ENCODE measurements at regions not wholly inside any gene's neighbourhood (a gene's known extent, or its start where the extent isn't known, plus 50 kb on each side); places are given as distances from the start of the nearest gene placed in this dataset.

DNA sequence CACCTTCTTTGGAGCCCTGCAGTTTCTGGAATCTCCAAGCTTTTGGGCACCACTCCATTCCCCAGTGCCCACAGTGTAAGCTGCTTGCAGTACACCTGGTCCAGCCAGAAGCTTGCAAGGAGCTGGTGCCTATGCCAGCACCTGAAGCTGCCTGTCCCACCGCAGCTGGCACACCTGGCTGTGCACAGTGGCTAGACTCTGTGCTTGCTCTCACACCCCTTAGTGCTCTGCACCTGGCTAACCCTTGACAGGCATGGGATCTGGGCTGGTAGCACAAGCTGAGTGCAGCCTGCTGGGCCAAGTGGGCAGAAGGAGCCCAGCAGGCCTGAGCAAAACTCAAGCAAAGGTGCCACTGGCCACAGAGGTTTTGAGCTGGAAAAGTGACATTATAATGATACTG, 183.8 kb upstream of the MC4R start:
- no peak for DNase-seq

DNA sequence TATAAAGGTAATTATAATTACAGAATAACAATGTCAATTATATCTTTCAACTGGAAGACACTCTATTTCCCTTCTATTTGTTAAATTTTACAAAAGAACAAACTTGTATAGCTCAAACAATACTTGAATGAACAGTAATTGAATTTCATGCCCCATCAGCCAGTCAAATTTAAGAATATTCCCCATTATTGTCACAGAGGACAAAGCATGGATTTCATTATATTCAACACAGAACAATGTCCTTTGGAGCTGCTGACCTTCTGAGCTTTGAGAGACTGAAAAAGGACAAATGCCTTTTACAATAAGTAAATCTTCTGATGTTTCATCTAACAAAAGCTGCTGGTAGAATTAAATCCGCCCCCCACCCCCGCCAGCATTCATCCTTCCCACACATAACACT, 187.5 kb upstream of the MC4R start:
- DNase-seq: no peak

DNA sequence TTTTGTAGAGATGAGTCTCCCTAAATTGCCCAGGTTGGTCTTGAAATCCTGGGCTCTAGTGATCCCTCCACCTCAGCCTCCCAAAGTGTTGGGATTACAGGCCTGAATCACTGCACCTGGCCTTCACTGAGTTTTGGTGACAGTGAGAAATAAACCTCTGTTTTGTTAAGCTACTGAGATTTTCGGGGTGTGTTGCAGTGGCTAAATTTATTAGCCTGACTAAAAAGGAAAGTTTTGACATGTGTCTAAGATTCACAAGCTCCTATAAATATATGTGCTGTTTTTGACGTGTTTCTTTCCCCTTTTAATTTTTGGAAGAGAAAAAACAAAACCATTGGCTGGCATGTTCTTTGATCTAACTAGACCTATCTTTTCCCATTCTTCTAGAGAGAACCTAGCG, 190.5 kb upstream of the MC4R start:
- no peak for DNase-seq

DNA sequence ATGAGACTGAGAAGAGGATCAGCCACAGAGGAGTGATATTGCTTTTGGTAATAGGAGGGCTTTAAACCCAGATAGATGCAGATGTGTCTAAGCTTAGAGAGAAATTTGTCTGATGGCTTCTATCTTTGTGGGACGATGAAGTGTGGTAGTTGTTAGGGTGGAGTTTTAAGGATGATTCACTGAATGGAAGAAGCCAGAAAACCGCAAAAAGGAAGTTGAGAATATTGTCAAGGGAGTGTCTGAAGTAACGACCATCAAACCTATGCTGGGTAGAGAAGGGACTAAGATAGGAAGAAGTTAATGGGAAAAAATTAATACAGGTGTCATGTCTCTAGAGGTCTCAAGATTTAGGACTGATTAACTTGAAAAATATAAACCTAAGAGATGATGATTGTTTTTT, 195.6 kb upstream of the MC4R start:
- DNase-seq: no peak

DNA sequence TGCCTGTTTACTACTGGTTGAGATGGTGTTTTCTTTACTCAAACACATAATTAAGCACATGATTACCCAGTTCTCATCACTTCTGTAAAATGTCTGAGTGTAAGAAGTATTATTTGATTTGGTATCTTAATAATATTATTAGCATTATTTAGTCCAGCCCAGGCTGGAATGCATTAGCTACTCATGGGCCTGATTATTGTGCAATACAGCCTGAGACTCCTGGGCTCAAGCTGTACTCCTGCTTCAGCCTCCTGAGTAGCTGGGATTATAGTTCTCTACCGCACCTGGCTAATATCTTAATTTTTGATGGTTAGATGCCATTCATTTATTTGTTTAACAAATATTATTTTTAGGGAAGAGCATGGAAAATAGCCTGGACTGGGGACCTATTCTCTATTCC, 197.6 kb upstream of the MC4R start:
- DNase-seq: no peak

DNA sequence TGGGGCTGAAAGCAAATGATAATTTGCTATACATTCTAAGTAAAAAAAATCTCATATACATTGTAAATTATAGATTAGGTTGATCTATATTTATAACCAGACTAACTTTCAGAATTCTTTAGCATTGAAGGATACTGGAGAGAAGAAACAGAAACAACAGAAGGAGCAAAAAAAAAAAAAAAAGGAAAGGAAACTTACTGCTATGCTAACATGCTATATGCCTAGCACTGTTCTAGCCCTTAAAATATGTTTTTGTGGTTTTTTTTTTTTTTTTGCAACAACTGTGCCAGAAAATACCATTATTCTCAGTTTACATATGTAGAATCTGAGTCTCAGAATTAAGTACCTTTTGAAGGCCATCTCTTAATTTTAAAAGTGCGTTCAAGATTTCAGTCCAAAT, 204.9 kb upstream of the MC4R start:
- no peak for DNase-seq

DNA sequence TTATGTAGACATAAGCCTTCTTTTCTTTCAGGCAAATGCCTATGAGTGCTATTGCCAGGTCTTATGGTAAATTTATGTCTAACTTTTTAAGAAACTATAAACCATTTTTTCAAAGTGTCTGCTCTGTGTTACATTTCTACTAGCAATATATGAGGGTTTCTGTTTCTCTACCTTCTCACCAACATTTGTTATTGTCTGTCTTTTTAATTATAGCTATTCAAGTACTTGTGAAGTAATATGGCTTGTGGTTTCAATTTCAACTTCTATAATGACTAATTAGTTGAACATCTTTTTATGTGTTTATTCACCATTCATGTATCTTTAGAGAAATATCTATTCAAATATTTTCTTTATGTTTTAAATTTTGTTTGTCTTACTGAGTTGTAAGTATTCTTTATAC, 213.1 kb upstream of the MC4R start:
- no peak for DNase-seq

DNA sequence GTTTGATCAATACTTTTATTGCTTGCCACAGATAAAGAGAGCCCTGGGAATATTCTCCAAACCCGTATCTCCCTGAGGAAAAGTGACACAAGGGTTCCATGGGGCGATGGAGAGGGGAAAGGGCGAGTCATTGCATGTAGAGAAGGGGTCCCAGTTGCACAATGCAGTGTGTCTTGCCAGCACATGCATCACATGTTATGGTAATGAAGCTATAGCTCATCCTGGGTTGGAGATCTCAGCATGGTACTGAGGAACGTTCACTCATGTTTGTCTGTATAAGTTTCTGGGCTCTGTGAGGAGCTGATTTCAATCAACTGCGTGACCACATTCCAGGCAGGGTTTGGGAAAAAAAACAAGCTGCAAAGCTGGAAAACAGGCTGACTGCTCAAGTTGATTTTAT, 220.7 kb upstream of the MC4R start:
- DNase-seq: no peak

DNA sequence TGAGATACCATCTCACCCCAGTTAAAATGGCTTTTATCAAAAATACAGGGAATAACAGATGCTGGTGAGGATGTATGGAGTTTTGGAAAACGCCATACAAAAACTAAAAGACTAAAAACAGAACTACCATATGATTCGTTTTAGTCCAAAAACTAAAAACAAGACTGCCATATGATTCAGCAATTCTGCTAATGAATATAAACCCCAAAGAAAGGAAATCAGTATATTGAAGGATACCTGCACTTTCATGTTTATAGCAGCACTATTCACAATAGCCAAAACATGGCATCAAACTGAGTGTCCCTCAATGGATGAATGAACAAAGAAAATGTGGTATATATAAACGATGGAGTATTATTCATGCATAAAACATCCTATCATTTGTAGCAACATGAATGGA, 224.4 kb upstream of the MC4R start:
- no peak for DNase-seq

DNA sequence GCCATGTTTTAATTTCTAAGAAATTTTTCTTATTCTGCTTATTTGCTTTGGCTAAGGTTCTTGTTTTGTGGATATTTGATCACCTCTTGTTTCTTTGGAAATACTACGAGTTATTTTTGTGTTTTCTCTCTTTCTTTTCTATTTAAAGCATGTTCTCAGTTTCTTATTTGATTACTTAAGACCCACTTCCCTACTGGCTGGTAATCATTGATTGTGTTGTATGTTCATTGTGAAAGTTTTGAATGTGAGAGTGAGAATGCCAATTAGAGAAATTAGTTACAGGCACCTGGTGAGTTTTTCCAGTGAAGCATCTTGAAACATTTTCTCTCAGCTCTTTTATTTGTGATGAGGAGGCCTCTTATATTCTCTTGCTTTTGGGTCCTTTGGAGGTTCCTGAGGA, 226.7 kb upstream of the MC4R start:
- DNase-seq: no peak

DNA sequence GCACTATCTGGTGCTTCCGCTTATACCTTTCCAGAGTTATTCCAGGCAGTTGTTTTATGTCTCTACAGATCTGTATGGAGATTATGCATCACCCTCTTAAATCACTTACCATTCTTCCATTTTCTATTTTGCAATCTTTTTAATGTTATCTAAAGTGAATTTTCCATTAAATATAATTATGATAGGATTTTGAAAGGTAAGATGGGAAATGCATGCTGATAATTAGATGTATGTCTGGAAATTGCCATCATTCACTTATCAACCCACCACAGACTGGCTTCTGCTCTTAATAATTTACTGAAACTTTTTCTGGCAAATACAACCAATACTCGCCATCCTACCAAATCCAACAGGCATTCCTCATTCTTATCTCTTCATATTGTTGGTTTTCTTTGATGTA, 227.4 kb upstream of the MC4R start:
- no peak for DNase-seq

DNA sequence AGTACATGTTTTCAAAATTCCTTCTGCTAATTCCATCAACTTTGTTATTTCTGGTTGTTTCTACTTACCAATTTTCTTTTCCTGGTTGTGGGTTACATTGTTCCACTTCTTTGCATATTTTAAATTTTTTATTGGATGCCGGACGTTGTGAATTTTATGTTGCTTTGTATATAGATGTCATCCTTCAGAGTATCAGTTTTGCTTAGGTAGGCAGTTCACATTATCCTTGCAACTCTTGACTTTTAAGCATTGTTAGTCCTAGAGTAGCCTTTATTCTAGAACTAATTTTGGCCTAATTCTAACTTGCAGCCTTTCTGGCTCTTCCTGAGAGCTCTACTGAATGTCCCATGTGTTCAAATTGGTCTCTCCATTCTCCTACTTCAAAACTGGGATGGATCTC, 228.7 kb upstream of the MC4R start:
- DNase-seq: no peak

DNA sequence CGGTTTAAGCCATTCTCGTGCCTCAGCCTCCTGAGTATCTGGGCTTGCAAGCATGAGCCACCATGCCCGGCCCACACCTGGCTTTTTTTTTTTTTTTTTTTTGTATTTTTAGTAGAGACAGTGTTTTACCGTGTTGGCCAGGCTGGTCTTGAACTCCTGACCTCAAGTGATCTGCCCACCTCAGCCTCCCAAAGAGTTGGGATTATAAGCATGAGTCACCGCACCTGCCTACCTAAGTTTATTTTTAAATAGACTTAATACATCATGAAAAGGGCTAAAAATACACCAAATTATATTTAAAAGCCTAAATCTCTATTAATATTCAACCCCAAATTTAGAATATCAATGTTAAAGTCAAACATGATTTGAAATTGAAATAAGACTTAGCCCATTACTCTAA, 250.8 kb upstream of the MC4R start:
- DNase-seq: no peak

DNA sequence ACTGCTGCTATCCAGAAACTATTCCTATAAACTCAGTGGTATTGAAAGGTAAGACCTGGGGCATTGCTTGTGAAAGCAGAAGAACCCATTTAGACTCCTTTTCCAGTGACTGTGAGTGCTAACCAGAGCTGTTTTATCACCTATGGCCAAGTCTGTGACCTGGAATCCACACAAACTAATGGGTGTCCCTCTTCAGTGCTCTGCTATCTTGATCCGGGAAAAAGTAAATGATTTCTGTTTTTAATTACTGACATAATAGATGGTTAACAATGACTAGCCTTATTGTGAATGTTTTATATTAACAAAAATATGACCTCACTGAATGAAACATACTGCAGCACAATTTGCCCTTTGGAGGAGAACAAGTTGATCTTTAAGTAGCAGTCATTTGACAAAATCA, 251.6 kb upstream of the MC4R start:
- no peak for DNase-seq

DNA sequence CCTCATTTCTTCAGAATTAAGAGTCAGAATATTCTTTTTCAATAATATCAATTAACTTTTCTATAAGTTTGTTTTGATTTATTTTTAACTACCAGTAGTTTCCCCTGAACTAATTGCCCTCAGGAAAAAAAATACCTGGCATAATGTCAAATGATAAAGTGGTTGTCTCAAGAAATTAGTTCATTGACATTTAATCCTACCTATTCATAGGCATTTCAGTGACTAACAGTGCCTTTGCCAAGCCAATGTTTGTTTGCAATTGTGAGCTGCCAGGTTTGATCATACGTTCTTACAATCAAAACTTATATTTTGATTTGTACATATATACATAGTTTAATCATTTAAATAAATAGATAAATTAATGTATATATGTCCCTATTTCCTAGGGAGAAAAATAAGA, 267.3 kb upstream of the MC4R start:
- no peak for DNase-seq

DNA sequence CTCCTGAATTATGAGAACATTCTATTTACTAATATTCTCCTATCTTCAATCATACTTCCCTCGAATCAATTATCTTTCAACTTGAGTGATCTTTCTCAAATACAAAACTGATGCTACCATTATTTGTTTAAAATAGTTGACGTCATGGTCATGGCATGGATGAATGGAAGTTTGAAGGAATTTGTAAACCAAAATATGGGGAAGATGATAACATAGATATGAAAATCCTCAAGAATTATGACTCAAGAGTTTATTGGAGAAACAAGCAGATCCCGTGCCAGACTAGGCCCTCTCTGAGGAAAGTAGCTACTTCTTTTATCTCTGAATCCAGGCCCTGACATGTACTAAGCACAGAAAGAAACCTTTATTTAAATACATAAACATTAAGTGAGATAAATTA, 270.4 kb upstream of the MC4R start:
- no peak for DNase-seq

DNA sequence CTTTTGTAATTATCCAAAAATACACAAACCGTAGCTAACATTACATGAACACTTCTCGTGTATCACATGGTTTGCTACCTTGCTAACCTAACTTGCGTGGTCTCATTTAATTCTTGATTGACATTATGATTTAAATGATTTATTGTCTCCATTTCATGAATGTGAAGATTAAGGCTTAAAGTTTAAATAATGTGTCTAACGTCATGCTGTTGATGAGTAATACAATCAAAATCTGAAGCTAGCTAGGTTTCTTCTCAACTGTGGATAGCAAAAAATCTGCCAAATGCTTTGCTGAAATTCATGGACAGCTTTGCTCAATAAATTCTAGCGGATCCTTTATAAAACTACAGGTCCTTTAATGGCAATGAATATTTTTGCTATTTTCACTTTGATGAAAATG, 274.1 kb upstream of the MC4R start:
- no peak for DNase-seq

DNA sequence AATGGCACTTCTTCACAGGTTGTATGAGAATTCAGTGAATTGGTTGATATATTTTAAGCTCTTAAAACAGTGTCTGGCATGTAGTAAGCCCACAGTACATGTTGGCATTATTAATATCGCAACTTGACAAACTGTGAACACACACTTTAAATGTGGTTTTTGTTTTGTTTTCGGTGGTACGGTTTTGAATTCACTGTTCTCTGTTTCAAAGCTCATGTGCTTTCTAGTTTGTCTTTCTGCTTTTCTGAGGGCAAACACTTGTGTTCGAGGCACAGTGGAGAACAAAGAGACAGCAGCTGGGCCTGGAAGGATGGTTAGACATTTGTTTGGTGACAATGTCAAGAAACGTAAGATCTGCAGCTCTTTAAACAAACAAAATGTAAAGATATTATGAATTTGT, 276.5 kb upstream of the MC4R start:
- DNase-seq: peak; percentile 32

DNA sequence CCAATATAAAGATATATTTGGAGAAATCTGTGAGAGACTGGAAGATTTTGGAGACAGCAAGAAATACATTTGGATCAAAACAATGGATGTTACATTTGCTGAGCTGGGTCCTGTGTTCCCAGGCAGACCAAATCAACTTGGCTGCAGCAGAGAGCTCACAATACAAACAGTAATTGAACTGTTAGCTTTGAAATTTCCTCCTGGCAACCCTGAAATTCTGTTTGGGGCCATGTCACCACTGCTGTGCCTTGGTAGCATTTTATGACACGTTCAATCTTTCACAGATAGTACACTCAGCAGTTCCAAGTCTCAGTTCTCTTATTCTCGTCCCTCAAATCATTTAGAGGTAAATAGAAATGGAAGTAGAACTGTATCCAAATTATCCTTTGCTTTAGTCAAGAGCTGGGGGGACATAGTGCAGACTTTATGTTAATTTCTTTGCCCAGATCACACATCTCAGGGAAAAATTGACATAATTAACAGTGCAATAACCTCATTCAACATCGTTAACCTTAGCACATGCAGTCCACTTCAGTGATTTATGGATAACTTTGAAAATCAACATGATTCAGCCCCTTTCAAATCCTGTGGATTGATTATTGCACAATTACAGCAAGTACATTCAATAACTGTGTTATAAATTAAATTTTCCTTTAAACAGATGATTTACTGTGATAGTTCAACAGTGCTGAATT, 277.4 kb upstream of the MC4R start:
- no peak for DNase-seq

DNA sequence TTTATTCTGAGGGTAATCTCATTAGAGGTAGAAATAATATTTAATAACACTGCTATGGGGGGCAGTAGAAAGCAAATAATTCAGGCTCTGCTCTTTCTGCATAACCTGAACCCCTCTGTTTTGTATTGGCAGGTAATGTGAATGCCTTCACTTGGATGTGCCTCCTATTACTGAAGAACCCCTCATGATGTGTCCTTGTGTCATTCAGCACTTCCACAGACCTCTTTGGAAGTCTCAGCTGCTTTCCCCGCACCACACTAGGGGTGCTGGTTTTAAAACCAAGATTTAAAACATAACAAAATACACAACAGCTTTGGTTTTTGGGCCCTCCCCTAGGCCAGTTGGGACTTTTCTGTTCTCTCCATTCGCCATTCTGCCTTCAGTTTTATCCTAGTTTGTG, 281.7 kb upstream of the MC4R start:
- no peak for DNase-seq

DNA sequence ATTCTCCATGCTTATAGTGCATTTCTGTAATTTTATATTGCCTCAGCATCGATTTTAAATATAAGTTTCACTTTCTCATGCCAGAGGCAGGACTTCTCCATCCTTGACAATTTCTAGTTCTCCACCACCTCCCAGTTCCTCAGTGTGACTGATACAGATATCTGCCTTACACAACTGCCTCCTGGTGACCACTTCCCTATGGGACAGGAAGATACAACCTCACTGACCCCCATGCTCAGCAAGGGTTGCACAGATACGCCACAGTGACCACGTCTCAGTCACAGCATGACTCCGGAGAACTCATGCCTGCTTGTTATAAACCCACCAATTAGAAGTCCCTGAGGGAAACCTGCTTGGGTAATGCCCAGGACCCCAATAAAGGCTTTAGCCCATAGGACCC, 284.0 kb upstream of the MC4R start:
- no peak for DNase-seq

DNA sequence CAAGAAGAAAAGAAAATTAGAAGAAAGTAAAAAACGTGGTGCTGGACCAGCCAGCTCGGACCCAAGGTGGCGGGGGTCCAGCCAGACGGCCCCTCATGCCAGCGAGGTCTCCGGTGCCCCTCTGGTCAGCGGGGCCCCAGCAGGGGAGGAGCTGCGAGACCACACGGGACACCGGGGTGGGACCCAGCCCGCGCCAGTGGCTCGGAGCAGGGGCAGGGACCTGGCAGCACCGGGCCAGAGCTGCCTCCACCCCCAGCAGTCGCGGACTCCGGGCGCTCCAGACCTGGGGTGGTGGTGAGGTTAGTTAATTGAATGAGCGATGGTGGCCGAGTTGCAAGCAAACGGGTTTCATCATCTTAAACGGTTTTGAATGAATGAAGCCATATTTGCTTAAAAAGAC, 289.9 kb upstream of the MC4R start:
- DNase-seq: no peak

DNA sequence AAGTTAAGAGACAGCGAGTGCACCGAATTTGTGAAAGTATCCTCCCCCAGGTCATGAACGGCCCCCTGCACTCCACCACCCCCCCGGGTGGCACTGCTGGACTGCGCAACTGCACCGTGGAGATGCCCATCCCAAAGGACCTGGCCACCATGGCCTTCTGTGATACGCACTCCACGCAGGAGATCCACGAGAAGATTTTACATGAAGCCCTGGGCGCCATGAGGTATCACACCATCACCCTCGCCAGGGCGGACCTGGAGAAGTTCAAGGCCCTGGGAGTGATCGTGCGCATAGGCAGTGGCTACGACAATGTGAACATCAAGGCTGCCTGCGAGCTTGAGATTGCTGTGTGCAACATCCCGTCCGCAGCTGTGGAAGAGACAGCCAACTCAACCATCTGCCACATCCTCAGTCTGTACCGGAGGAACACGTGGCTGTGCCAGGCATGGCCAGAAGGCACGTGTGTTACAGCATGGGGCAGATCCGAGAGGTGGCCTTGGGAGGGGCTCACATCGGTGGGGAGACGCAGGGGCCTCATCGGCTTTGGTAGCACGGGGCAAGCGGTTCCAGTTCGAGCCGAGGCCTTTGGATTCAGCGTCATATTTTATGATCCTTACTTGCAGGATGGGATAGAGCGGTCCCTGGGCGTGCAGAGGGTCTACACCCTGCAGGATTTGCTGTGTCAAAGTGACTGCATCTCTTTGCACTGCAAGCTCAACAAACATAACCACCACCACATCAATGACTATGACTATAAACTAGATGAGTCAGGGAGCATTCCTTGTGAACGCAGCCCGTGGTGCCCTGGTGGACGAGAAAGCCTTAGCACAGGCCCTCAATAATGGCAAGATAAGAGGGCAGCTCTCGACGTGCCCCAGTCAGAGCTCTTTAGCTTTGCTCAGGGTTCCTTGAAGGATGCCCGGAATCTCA, 290.8 kb upstream of the MC4R start:
- no peak for DNase-seq

DNA sequence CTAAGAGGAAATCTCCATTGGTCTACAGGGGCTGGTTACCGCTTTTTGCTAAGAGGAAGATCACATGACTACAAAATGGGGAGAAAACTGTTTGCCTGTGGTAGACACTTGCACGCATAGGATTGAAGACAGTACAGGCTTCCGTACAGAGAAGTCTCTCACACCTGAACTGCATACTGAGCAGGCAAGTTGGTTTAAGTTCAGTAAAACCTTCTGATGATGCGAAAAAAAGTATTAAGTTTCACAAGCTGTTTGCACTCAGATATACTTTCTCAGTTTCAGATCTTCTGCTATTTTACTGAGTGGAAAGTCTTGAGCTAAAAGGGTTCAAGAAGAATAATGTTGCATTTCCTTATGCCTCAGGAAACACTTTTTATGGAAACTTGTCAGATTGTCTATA, 292.2 kb upstream of the MC4R start:
- DNase-seq: no peak

DNA sequence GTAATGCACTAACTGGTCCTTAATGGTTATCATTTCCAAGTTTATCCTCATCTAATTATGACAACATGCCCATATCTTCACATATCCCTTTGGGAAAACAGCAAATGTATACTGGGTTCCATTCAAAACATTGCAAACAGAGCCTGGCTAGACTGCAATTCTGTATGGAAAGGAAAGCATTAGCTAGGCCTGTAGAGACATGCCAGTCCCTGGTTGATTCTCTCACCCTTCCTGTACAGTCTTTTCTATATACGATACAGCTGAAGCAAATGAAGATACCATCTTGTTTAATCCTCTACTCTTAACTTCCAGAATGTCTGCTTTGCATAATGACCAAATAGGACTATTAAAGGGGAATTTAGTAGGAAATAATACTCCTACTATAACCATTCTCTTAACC, 294.4 kb upstream of the MC4R start:
- no peak for DNase-seq
